Lower lobe of right lung (tissue), 2 donors: ENCODE measurements at regions not wholly inside any gene's neighbourhood (a gene's known extent, or its start where the extent isn't known, plus 50 kb on each side); places are given as distances from the start of the nearest gene placed in this dataset.

ENCODE experiments used
- ATAC-seq, 2 donors: fragments of 200-7000 bp; cut with Tn5 transposase; one replicate each; pipeline ENCODE4 v1.9.1; 2020 to 2022; ENCODE audit warnings: mild to moderate bottlenecking in 2 of 2, moderate library complexity in 2 of 2
- DNase-seq: peaks from one replicate; pipeline ENCODE4 v3.0.0-alpha.2; 2020
- H3K27ac ChIP-seq: fragments of 200-600 bp; one replicate; pipeline ENCODE4 v1.8.0; 2022
- H3K27me3 ChIP-seq: fragments of 200-600 bp; one replicate; pipeline ENCODE4 v1.8.0; 2022; ENCODE audit warnings: low read depth
- H3K36me3 ChIP-seq: fragments of 200-600 bp; one replicate; pipeline ENCODE4 v1.8.0; 2022; ENCODE audit warnings: mild to moderate bottlenecking
- H3K4me1 ChIP-seq: fragments of 200-600 bp; one replicate; pipeline ENCODE4 v1.8.0; 2022
- H3K4me3 ChIP-seq: fragments of 200-600 bp; one replicate; pipeline ENCODE4 v1.8.0; 2022; ENCODE audit warnings: mild to moderate bottlenecking
- H3K9me3 ChIP-seq: fragments of 200-600 bp; one replicate; pipeline ENCODE4 v1.8.0; 2022
- CTCF ChIP-seq: fragments of 200-600 bp; IDR thresholded peaks from one replicate; pipeline ENCODE4 v1.8.0; 2022; ENCODE audit warnings: antibody characterized with exemption, mild to moderate bottlenecking
- intact Hi-C: fragments of 100-400 bp; cut with DNase I; formaldehyde crosslinking; loops from one replicate; pipeline ENCODE4 v1.11.0; 2022
- donor health status: DM: no; HTN: yes; CAD: no; lungs with severe emphysema.

- H3K27me3 ChIP-seq = no peaks in the 10 kb centered on the region
- ATAC-seq = no peak
- intact Hi-C loops = no loop called here
- no peaks in the 10 kb centered on the region for H3K9me3 ChIP-seq
- H3K4me1 ChIP-seq = peaks cover 6% of the 10 kb centered on the region
- no peaks in the 10 kb centered on the region for H3K36me3 ChIP-seq
- no peak for TF ChIP-seq CTCF
- H3K27ac ChIP-seq = no peak overlapping the region
- no peak overlapping the region for H3K4me3 ChIP-seq
- no peak for DNase-seq
Observed at GRCh38 chr7:106968160-106968559, 76.3 kb upstream of the PRKAR2B start.

- Histone ChIP-seq H3K4me1 (no peaks in the 10 kb centered on the region), H3K4me3 (no peak overlapping the region), H3K36me3 (no peaks in the 10 kb centered on the region), H3K27ac (no peak overlapping the region), H3K27me3 (no peaks in the 10 kb centered on the region), H3K9me3 (no peaks in the 10 kb centered on the region)
- TF ChIP-seq CTCF = no peak
- ATAC-seq = no peak
- intact Hi-C loops = no loop called here
- no peak for DNase-seq
Observed at GRCh38 chr7:106978425-106979420, 65.8 kb upstream of the PRKAR2B start.

- intact Hi-C loops = no loop called here
- H3K4me1 ChIP-seq = no peaks in the 10 kb centered on the region
- no peak overlapping the region for H3K27ac ChIP-seq
- ATAC-seq = no peak
- no peak overlapping the region for H3K4me3 ChIP-seq
- no peaks in the 10 kb centered on the region for H3K36me3 ChIP-seq
- DNase-seq = no peak
- no peaks in the 10 kb centered on the region for H3K9me3 ChIP-seq
- no peak for TF ChIP-seq CTCF
- no peaks in the 10 kb centered on the region for H3K27me3 ChIP-seq
Observed at GRCh38 chr7:106979551-106980357, 64.8 kb upstream of the PRKAR2B start.

- Histone ChIP-seq H3K4me3 (no peak overlapping the region), H3K9me3 (no peaks in the 10 kb centered on the region), H3K36me3 (no peaks in the 10 kb centered on the region), H3K4me1 (no peaks in the 10 kb centered on the region), H3K27me3 (no peaks in the 10 kb centered on the region), H3K27ac (no peak overlapping the region)
- ATAC-seq (no peak), DNase-seq (no peak)
- intact Hi-C loops = no loop called here
- no peak for TF ChIP-seq CTCF
Observed at GRCh38 chr7:106980358-106980685, 64.2 kb upstream of the PRKAR2B start.

GRCh38 chr7:106982415-106982814 lies 62.1 kb upstream of the PRKAR2B start:
- no peak for ATAC-seq
- no peak for TF ChIP-seq CTCF

More at GRCh38 chr7:106982415-106982814, 62.1 kb upstream of the PRKAR2B start:
- Histone ChIP-seq H3K4me3 (no peak overlapping the region), H3K4me1 (no peaks in the 10 kb centered on the region), H3K9me3 (no peaks in the 10 kb centered on the region), H3K36me3 (no peaks in the 10 kb centered on the region), H3K27me3 (no peaks in the 10 kb centered on the region), H3K27ac (no peak overlapping the region)
- intact Hi-C loops = no loop called here
- no peak for DNase-seq
